ENCODE measurements at regions not wholly inside any gene's neighbourhood (a gene's known extent, or its start where the extent isn't known, plus 50 kb on each side); places are given as distances from the start of the nearest gene placed in this dataset.

- no peak for DNase-seq (ENCODE audit: low read depth)
- no peak for TF ChIP-seq CTCF (IDR thresholded peaks at IDR 0.05; ENCODE audit: insufficient read depth, low read length, poor library complexity, severe bottlenecking)
- Histone ChIP-seq H3K4me3 (ENCODE audit: low read depth, low read length) (no peak overlapping the region), H3K36me3 (ENCODE audit: control insufficient read depth, insufficient read depth, low read length) (no peaks in the 10 kb centered on the region), H3K27me3 (ENCODE audit: control insufficient read depth, insufficient read depth, low read length) (no peaks in the 10 kb centered on the region)
These were observed 116.3 kb upstream of the CXCR4 start for GRCh38 chr2:136234261-136234660.

- Histone ChIP-seq H3K4me3 (ENCODE audit: low read depth, low read length) (no peak overlapping the region), H3K27me3 (ENCODE audit: control insufficient read depth, insufficient read depth, low read length) (no peaks in the 10 kb centered on the region), H3K36me3 (ENCODE audit: control insufficient read depth, insufficient read depth, low read length) (no peaks in the 10 kb centered on the region)
- TF ChIP-seq CTCF (IDR thresholded peaks at IDR 0.05; ENCODE audit: insufficient read depth, low read length, poor library complexity, severe bottlenecking), result no peak
- DNase-seq (ENCODE audit: low read depth), result no peak
These were observed 115.3 kb upstream of the CXCR4 start for GRCh38 chr2:136233298-136233697.

GRCh38 chr2:136232456-136233172 is 114.7 kb upstream of the CXCR4 start:
- TF ChIP-seq CTCF (IDR thresholded peaks at IDR 0.05; ENCODE audit: insufficient read depth, low read length, poor library complexity, severe bottlenecking), result no peak
- H3K27me3 ChIP-seq (ENCODE audit: control insufficient read depth, insufficient read depth, low read length), result no peaks in the 10 kb centered on the region
- H3K36me3 ChIP-seq (ENCODE audit: control insufficient read depth, insufficient read depth, low read length), result no peaks in the 10 kb centered on the region
- H3K4me3 ChIP-seq (ENCODE audit: low read depth, low read length), result no peak overlapping the region
- DNase-seq (ENCODE audit: low read depth), result no peak

GRCh38 chr2:136230464-136230863 is 112.5 kb upstream of the CXCR4 start:
- TF ChIP-seq CTCF (IDR thresholded peaks at IDR 0.05; ENCODE audit: insufficient read depth, low read length, poor library complexity, severe bottlenecking), result no peak
- no peaks in the 10 kb centered on the region for H3K27me3 ChIP-seq (ENCODE audit: control insufficient read depth, insufficient read depth, low read length)
- no peak overlapping the region for H3K4me3 ChIP-seq (ENCODE audit: low read depth, low read length)
- no peaks in the 10 kb centered on the region for H3K36me3 ChIP-seq (ENCODE audit: control insufficient read depth, insufficient read depth, low read length)
- DNase-seq (ENCODE audit: low read depth), result no peak

GRCh38 chr2:136226903-136227302 is 109.0 kb upstream of the CXCR4 start:
- no peak for DNase-seq (ENCODE audit: low read depth)
- no peaks in the 10 kb centered on the region for H3K27me3 ChIP-seq (ENCODE audit: control insufficient read depth, insufficient read depth, low read length)
- no peaks in the 10 kb centered on the region for H3K36me3 ChIP-seq (ENCODE audit: control insufficient read depth, insufficient read depth, low read length)
- no peak for TF ChIP-seq CTCF (IDR thresholded peaks at IDR 0.05; ENCODE audit: insufficient read depth, low read length, poor library complexity, severe bottlenecking)
- H3K4me3 ChIP-seq (ENCODE audit: low read depth, low read length), result no peak overlapping the region

Data from kidney epithelial cell (primary cell).